ENCODE measurements at regions not wholly inside any gene's neighbourhood (a gene's known extent, or its start where the extent isn't known, plus 50 kb on each side); places are given as distances from the start of the nearest gene placed in this dataset.
A peak's percentile ranks its signal among the peaks of the same experiment; 100 is the strongest.

GRCh38 chr20:7624886-7625285 is 315.4 kb downstream of the HAO1 start:
- no peak for DNase-seq (ENCODE audit: low read depth)
- TF ChIP-seq CTCF (IDR thresholded peaks at IDR 0.05; ENCODE audit: insufficient read depth, low read depth, low read length) = no peak
- H3K4me3 ChIP-seq (ENCODE audit: low read depth, low read length) = no peak overlapping the region

- no peak for TF ChIP-seq CTCF (IDR thresholded peaks at IDR 0.05; ENCODE audit: insufficient read depth, low read depth, low read length)
- no peak overlapping the region for H3K4me3 ChIP-seq (ENCODE audit: low read depth, low read length)
- DNase-seq (ENCODE audit: low read depth) = peak; percentile 48
Observed at GRCh38 chr20:7627734-7628663, 312.3 kb downstream of the HAO1 start.

- no peak for TF ChIP-seq CTCF (IDR thresholded peaks at IDR 0.05; ENCODE audit: insufficient read depth, low read depth, low read length)
- no peak overlapping the region for H3K4me3 ChIP-seq (ENCODE audit: low read depth, low read length)
- no peak for DNase-seq (ENCODE audit: low read depth)
Observed at GRCh38 chr20:7629880-7630279, 310.4 kb downstream of the HAO1 start.

- no peak overlapping the region for H3K4me3 ChIP-seq (ENCODE audit: low read depth, low read length)
- no peak for DNase-seq (ENCODE audit: low read depth)
- TF ChIP-seq CTCF (IDR thresholded peaks at IDR 0.05; ENCODE audit: insufficient read depth, low read depth, low read length) = no peak
Observed at GRCh38 chr20:7637184-7637583, 303.1 kb downstream of the HAO1 start.

GRCh38 chr20:7650086-7650879 is 290.0 kb downstream of the HAO1 start:
- no peak overlapping the region for H3K4me3 ChIP-seq (ENCODE audit: low read depth, low read length)
- TF ChIP-seq CTCF (IDR thresholded peaks at IDR 0.05; ENCODE audit: insufficient read depth, low read depth, low read length) = no peak
- DNase-seq (ENCODE audit: low read depth) = peak; percentile 94

GRCh38 chr20:7654231-7654630 is 286.0 kb downstream of the HAO1 start:
- no peak overlapping the region for H3K4me3 ChIP-seq (ENCODE audit: low read depth, low read length)
- no peak for DNase-seq (ENCODE audit: low read depth)
- TF ChIP-seq CTCF (IDR thresholded peaks at IDR 0.05; ENCODE audit: insufficient read depth, low read depth, low read length) = no peak
